AG09319 (cell line): ENCODE measurements at regions not wholly inside any gene's neighbourhood (a gene's known extent, or its start where the extent isn't known, plus 50 kb on each side); places are given as distances from the start of the nearest gene placed in this dataset.
A peak's percentile ranks its signal among the peaks of the same experiment; 100 is the strongest.
"Not testable (repeated sequence)": the region's sequence is repeated elsewhere in the genome, so short reads cannot be mapped to it uniquely, and the experiment has no call there.

ENCODE experiments used
- DNase-seq: peaks from one replicate; pipeline ENCODE4 v3.0.0-alpha.2; 2010; ENCODE audit warnings: low read depth; ENCODE audit errors: extremely low read depth
- CTCF ChIP-seq: IDR thresholded peaks from 2 replicates; pipeline ENCODE4 v1.5.1; 2011; ENCODE audit warnings: low read depth, mild to moderate bottlenecking, inconsistent platforms, low read length, moderate library complexity

- TF ChIP-seq CTCF, result no peak
- no peak for DNase-seq
Observed at GRCh38 chr10:29378106-29378505, 89.2 kb downstream of the LYZL1 start.

- DNase-seq, result no peak
- TF ChIP-seq CTCF, result no peak
Observed at GRCh38 chr10:29379208-29379607, 90.3 kb downstream of the LYZL1 start.

GRCh38 chr10:29379777-29380598 is 91.1 kb downstream of the LYZL1 start:
- DNase-seq, result not testable (repeated sequence)

- DNase-seq, result not testable (repeated sequence)
Observed at GRCh38 chr10:29380599-29381511, 92.0 kb downstream of the LYZL1 start.

- TF ChIP-seq CTCF, result peak; percentile 67
- no peak for DNase-seq
Observed at GRCh38 chr10:29386342-29386999, 97.6 kb downstream of the LYZL1 start.

- no peak for DNase-seq
- TF ChIP-seq CTCF, result no peak
Observed at GRCh38 chr10:29387269-29387668, 98.4 kb downstream of the LYZL1 start.

GRCh38 chr10:29388112-29388511 is 99.2 kb downstream of the LYZL1 start:
- not testable (repeated sequence) for DNase-seq

GRCh38 chr10:29389493-29389892 is 100.6 kb downstream of the LYZL1 start:
- no peak for DNase-seq
- no peak for TF ChIP-seq CTCF
